GM19455 (cell line): ENCODE measurements at regions not wholly inside any gene's neighbourhood (a gene's known extent, or its start where the extent isn't known, plus 50 kb on each side); places are given as distances from the start of the nearest gene placed in this dataset.

ENCODE experiments used
- ATAC-seq: cut with Tn5 transposase; IDR thresholded peaks from one replicate; pipeline ENCODE4 v1.9.1; 2021; ENCODE audit not compliant: unreplicated experiment

DNA sequence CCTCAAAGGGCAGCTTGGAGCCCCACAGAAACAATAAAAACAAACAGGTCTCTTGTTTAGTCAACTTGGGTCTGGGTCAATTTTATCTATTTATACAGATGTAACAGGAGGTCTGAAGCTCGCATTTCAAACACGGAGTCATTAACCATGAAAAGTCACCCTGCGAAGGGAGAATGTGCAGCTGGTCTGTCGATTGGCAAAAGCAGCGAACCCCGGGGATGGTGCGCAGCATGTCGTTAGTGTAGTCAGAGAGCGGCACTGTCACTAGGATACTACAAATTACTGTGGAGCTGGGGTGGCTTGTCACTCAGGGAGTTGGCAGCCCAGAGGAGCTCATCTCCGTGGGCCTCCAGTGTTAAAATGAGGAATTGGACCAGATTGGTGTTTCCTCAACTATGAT, 190.4 kb upstream of the ARG1 start:
- ATAC-seq: no peak

DNA sequence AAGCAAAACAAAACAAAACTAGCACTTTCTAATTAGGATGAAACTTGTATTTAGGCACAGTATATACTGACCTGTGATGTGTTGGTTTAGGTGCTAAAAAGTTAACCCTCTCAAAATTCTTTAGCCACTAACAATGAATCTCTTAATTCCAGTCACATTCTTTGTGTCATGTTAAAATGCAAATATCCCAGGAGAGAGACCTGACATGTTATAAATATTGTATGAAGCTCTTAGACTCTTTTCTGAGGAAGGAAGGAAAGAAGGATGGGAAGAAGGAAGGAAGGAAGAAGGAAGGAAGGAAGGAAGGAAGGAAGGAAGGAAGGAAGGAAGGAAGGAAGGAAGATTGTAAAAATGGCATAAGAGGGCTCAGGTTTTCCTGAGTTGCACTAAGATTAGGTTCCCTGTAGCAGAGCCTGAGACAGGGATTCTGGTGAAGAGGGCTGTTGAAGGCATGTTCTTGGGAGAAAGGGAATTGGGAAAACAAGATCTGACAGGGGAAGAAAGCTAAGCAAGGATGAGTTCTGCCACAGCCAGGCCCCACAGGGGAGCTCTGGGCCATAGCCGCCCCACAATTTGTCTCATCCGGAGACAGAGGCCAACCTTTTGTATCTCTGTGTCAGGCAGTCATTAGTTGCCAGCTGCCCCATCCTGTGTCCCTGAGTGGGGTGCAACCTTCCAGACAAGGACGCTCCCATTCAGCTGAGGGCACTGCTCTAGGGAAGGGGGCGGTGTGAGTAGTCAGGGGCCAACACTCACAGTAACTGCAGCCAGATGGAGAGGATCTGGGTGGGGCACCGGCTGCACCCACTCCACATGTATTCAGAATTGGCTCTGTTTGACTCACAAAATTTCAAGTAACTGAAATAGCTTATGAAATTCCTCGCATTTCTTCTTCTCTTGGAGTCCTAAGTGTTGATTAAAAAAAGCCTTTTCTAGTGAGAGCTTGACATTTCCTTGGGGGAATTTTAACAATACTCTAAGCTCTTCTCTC, 189.3 kb upstream of the ARG1 start:
- ATAC-seq: no peak

DNA sequence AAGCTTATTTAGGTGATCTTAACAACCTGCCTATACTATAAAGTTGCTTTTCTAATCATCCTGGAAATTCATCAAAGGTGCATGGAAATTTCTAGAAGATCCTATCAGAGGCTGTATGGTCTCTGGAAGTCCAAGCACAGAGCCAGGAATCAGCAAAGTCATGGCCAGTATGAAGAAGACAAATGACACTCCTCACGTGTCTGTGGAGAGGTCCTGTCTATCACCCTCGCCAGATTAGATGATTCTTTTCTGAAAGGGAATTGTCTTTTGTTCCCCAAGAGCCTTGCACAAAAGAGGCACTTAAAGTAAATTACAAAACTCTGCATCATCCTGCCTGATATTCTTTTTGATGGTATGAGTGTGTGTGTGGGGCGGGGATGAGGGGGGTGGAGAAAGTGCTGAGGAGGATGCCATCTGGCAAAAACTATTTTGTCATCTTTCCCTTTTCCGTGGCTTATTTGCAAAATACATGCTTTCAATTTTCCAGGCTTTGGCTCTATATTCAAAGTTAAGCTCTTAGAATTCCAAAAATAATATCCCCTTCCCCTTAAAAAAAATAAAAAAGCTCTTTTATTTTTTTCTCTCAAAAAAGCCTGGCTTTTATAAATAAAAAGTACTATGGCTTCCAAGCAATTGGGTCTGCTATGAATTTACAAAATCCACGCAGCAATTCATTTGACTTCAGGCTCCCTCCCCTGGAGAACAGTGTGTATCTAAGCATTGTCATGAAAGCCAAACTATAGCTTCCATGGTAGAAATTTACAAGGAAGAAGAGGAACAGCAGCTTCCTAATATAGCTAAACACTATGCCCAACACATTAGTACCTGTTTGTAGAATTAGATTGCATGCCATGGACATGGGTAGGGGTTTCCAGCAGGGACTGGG, 185.2 kb upstream of the ARG1 start:
- no peak for ATAC-seq

DNA sequence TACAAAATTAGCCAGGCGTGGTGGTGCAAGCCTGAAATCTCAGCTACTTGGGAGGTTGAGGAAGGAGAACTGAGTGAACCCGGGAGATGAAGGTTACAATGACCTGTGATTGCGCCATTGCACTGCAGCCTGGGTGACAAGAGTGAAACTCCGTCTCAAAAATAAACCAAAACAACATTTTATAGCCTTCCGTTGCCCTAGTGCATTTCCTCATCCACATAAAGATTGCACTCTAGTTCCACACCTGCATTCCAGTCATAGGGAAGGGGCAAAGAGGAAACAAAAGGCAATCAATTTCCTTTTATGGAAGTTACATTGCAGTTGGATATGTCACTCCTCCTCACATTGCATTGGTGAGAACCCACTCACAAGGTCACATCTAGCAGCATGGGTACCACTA, 182.7 kb upstream of the ARG1 start:
- no peak for ATAC-seq

DNA sequence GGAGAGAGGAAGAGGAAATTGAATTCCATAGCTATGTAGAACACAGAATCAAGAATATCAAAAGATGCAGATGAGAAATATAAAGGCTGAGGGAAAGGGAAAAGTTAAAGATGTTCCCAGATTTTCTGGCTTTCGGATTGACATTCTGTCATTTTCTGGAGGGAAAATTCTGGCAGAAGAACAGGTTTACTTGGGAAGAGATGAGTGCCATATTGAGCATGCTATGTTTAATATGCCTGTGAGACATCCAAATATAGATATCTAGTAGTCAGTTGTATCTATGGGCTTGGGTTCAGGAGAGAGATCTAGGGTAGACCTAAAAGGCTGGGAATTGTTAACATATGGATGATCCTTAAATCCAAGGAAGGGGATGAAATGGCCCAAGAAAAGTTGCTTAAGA, 181.9 kb upstream of the ARG1 start:
- ATAC-seq: no peak

DNA sequence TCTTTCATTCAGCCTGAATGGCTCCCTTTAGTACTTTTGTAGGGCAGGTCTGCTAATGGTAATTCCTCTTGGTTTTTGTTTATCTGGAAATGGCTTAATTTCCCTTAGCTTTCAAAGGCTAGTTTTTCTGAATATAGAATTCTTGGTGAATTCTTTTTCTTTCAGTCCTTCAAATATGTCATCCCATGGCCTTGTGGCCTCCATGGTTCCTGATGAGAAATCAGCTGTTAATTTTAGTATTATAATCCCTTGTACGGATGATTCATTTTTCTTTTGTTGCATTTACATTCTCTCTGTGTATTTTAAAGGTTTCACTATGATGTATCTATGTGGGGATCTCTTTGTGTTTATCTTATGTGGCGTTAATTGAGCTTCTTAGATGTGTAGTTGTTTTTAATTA, 179.6 kb upstream of the ARG1 start:
- ATAC-seq: no peak

DNA sequence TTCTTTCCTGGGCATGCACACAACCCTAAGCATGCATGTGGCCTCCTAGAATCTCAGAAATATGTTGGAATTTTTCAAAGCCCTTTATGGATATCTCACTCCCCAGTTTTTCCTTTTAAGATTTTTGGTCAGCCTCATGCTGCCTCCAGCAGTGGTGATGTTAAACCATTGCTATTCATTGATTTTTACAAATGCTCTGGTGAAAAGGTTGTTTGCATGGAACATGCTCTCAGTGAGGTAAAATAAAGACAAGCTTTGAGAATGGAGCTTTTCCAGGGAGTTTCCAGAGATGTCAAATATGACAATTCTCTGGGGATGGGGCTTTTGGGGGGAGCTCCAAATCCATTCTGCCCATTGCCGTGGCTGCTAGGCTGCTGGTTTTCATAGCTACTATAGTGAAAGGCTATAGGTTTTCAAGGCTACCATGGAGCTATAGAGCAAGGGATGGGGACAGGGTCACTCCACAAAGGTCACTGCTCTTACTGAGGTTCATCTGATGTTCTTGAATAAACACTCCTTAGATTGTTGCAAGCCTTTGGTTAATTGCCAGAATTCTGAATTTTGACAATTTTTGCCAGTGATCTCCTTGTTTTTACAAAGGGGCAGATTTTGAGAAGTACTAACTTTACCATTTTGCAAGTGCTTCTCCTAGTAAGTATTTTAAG, 178.1 kb upstream of the ARG1 start:
- no peak for ATAC-seq

DNA sequence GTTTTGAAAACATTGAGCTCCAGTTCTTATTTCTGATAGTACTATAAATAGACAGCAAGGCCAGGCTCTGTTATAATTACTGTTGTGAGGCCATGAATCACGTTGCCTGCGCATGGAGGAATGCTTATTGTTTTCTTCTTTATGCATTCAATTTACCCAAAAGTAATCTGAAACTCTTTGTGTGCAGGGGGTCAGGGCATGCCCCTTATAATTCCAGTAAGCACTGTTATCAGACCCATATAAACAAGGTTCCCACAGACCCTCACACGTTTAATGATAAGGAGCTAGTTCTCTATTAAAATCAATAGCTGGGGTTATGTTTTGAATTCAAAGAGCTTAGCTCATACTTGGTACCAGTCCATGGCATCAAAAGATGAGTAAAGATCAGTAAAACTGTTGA, 174.8 kb upstream of the ARG1 start:
- ATAC-seq: no peak

DNA sequence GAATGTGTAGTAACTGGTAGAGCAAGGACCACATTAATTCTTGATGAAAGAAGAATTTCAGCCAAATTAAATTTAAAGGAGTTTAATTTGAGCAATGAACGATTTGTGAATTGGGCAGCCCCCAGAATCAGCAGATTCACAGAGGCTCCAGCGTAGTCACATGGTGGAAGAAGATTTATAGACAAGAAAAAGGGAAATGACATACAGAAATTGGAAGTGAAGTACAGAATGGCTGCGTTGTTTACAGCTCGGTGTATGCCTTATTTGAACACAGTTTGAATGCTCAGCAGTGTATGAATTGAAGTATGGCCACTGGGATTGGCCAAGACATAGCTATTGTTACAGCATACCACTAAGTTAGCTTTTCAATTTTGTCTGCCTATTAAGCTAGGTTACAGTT, 173.6 kb upstream of the ARG1 start:
- ATAC-seq: no peak

DNA sequence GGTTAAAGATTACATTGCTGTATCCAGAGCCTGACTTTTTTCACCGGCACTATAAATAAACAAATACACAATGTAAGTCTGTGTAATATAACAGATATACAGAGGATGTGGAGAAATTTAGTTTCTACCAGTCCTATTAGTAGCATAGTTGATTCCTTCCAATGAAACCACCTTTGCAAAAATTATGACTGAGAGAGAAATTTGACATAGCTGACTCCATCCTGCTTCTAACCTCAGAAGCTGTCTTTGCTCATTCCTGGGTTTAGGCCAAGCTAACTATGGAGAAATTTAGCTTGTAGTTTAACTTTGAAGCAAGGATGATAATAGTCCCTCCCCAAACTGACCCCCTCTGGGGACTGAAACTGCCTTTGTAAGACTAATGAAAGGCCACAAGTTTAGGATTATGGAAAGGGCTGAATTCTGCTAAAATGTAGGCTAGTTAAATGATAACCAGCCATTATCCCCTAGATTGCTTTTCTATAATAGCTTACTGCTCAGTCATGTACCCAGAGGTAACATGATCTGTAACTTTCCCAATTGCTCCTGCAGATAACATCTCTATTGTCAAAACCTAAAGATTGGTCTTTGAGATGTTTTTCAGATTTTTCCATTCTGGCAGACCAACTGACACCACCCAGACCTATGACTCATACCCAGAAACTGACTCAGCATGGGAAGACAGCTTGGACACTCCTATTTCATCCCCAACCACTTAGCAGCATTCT, 172.8 kb upstream of the ARG1 start:
- no peak for ATAC-seq

DNA sequence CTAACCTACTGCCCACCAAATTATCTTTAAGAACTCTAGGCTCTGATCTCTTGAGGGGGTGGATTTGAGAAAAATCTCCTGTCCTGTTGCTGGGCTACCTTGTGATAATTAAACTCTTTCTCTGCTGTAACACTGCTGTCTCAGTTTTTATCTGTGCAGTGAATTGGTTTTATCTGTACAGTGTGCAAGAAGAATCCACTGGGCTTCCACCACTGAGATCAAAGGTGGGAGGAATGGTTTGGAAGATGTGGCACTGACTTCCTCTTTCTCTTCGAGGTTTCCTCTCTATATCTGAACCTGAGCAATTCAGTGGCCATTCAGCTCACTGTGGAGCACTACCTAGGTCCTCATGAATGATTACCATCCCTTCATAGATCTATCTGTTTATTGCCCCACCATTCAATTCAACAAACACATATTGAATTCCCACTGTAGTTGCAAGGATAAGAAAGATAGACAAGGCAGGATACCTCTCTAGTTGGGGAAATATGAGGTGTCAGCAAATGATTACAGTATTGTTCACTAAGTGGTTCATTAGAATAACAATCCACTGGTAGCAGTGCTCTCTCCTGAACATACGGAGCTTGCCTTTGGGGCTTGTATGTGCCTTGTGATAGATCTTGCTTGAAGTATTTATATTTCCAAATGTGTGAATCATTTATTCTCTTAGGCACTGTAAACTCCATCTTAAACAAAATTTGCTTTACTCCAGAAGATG, 172.1 kb upstream of the ARG1 start:
- no peak for ATAC-seq

DNA sequence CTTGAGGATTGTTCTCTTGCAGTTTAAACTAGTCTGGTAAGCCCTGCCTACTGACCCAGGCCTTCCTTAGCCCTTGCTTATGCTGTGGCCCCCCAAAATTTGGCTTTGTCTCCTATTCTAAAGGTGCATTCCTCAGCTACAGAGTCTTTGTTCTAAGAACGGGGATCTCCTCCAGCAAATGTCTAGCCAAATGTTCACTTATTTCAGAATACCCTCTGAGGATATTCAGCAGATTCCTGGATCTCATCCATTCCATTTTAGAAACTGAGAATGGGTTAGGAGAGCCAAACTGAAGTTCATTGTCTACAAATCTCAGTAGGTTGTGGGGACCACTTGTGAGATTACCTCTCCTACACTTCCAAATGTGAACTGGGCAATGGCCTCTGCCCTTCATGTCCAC, 164.2 kb upstream of the ARG1 start:
- no peak for ATAC-seq

DNA sequence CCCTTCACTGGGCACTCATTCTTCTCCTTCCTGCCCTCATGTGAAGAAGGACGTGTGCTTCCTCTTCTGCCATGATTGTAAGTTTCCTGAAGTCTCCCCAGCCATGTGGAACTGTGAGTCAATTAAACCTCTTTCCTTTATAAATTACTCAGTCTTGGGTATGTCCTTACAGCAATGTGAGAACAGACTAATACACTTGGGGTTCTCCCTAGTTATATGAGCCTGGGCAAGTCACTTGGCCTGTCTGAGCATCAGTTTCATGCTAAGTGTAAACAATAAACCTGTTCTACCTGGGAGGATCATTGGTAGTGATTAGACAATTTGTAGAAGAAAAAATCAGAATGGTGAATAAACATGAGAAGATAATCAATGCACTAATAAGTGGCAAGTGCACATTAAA, 162.2 kb upstream of the ARG1 start:
- no peak for ATAC-seq

DNA sequence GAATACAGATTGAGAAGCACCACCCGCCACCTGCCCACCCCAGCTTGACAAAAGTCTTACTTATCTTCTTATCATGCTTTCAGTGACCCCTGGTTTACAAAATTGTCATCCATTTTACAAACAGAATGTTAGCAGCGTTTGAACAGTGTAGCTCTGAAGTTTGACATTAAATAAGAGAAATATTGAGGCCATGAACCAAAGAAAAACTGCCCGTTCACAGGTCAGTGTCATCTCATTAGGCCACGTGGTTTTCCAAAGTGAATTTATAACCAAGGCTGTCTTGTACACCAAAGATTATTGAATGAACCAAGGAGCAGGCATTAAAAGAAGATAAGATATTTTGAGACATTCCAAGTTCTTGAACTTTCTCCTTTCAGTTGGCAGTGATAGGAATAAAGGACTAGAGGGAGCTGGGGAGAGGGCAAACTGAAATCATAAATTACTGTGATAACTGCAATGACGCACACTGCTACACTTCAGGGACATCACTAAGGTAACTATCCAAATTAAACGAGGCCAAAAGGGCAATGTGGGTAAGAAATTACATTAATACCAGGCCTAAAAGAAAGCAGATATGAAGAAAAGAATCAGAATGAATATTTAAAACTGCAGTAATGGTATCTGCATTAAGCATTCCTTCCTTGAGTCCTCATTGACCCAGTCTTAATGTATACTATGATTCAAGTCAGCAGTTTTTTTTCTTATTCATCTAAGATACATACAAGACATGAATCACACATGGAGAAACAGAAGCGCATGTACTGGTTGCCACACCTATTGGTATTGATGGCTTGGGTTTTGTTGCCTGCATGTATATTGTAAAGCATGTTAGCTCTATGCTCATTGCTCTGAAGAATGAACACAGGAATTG, 159.8 kb upstream of the ARG1 start:
- ATAC-seq: no peak

DNA sequence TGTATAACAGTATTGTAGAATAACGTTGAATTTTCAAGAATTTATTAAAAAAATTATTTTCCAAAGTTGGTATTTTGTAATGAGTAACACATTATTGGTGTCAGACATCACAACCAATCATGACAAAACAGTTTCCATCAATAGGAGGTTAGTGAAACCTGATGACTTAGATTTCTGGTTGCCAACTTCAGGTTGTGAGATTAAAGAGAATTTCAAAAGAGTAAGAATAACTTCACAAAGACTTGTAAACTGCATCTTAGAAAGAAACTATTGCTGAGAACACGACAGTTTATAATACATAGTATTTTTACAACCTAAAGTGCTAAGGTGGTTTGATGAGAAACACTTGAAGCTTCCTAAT, 159.2 kb upstream of the ARG1 start:
- ATAC-seq: no peak

DNA sequence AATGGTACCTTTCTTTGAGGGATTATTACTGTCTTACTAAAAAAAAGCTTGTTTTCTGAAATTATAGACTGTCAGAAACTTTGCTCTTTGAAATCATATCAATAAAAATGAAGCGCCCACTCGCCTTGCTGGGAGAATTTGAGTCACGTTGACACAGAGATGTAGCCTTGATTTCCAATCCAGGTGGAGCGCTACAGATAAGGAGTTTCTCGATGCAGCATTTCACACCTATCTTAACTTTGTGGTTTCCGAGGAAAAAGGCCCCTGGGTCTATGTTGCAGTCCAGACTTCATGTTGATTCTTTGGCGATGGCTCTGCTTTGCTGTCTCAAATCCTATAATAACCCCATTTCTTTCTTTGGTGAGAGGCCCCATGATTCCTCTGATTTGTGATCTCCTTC, 158.1 kb upstream of the ARG1 start:
- no peak for ATAC-seq

DNA sequence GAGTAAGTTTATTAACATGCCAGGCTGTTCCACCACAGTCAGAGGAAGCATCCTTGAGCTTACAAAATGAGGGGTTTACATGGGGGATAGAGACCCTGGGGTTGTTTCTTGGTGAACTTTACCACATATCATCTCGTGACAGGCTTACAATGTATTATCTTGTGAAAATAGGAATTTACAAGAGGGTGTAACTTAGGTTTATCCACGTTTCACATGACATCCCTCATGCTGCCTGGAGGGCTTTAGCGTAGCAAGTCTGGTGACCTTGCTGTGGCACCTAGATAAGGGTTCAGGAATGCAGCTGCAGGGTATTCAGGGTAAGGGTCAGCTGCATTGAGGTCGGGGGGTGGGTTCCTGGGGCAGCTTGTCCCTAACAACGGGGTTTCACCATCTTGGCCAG, 154.6 kb upstream of the ARG1 start:
- no peak for ATAC-seq

DNA sequence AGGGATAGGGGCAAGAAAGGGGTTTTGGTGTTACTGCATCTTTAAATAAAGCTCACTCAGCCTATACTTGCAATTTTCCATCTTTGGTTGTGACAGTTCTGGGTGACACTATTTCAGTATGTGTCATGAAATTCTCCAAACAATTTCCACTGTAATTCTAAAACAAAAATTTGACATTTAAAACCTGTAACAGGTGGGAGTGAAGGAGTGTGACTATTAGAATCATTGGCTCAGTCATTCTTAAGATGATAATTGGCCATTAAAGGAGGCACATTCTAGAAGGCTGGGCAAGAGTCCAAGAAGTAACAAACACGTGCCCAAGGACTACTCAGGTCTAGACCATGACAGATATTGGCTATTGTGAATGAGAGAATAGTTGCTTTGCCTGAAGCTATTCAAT, 153.3 kb upstream of the ARG1 start:
- ATAC-seq: no peak

DNA sequence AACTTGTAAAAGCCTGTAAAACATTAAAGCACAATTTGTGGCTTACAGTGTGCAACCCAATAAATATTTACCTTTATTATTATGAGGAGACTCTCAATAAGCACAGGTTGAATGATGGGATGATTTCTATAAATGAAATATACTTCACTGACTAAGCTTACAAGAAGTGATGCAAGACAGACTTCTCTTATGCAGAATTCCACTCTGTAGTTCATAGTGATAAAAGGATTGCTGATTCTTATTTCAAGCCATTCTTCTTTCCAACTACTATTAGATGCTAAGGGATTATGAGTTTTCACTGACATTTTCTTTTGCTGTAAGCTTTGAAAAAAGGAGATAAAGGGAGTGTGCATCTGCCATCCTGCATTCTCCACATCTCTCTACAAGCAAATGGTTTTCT, 149.0 kb upstream of the ARG1 start:
- no peak for ATAC-seq
